ENCODE measurements at regions not wholly inside any gene's neighbourhood (a gene's known extent, or its start where the extent isn't known, plus 50 kb on each side); places are given as distances from the start of the nearest gene placed in this dataset.

- WGBS: 27% methylated on average over 4 of the region's 4 CpGs
- Histone ChIP-seq H3K4me1 (no peaks in the 10 kb centered on the region), H3K4me3 (no peak overlapping the region), H3K36me3 (no peaks in the 10 kb centered on the region), H3K27ac (no peak overlapping the region), H3K27me3 (no peaks in the 10 kb centered on the region), H3K9me3 (no peaks in the 10 kb centered on the region)
- no peak for TF ChIP-seq POLR2A (IDR thresholded peaks at IDR 0.05)
- no peak for TF ChIP-seq EP300 (IDR thresholded peaks at IDR 0.05)
- TF ChIP-seq POLR2AphosphoS5 (IDR thresholded peaks at IDR 0.05): no peak
- TF ChIP-seq CTCF (IDR thresholded peaks at IDR 0.05): no peak
- DNase-seq (ENCODE audit: low spot score in 2 of 2): no peak
Measured at GRCh38 chr2:12110074-12110473, 363.6 kb downstream of the LPIN1 start.

GRCh38 chr2:12110481-12110880 is 364.0 kb downstream of the LPIN1 start:
- Histone ChIP-seq H3K36me3 (no peaks in the 10 kb centered on the region), H3K9me3 (no peaks in the 10 kb centered on the region), H3K4me3 (no peak overlapping the region), H3K27me3 (no peaks in the 10 kb centered on the region), H3K4me1 (no peaks in the 10 kb centered on the region), H3K27ac (no peak overlapping the region)
- DNase-seq (ENCODE audit: low spot score in 2 of 2): no peak
- TF ChIP-seq EP300 (IDR thresholded peaks at IDR 0.05) (no peak), POLR2AphosphoS5 (IDR thresholded peaks at IDR 0.05) (no peak), POLR2A (IDR thresholded peaks at IDR 0.05) (no peak), CTCF (IDR thresholded peaks at IDR 0.05) (no peak)
- 93% methylated on average over 5 of the region's 5 CpGs for WGBS

- Histone ChIP-seq H3K9me3 (no peaks in the 10 kb centered on the region), H3K27me3 (no peaks in the 10 kb centered on the region), H3K36me3 (no peaks in the 10 kb centered on the region), H3K4me3 (no peak overlapping the region), H3K27ac (no peak overlapping the region), H3K4me1 (no peaks in the 10 kb centered on the region)
- TF ChIP-seq POLR2AphosphoS5 (IDR thresholded peaks at IDR 0.05) (no peak), POLR2A (IDR thresholded peaks at IDR 0.05) (no peak), EP300 (IDR thresholded peaks at IDR 0.05) (no peak), CTCF (IDR thresholded peaks at IDR 0.05) (no peak)
- 90% methylated on average over 1 of the region's 1 CpG for WGBS
- DNase-seq (ENCODE audit: low spot score in 2 of 2): no peak
Measured at GRCh38 chr2:12113412-12113811, 367.0 kb downstream of the LPIN1 start.

- no peak for TF ChIP-seq CTCF (IDR thresholded peaks at IDR 0.05)
- no peak for TF ChIP-seq POLR2A (IDR thresholded peaks at IDR 0.05)
- no peak for TF ChIP-seq POLR2AphosphoS5 (IDR thresholded peaks at IDR 0.05)
- no peak for TF ChIP-seq EP300 (IDR thresholded peaks at IDR 0.05)
- no peak overlapping the region for H3K27ac ChIP-seq
- H3K4me3 ChIP-seq: no peak overlapping the region
- no peaks in the 10 kb centered on the region for H3K9me3 ChIP-seq
- no peaks in the 10 kb centered on the region for H3K27me3 ChIP-seq
- no peaks in the 10 kb centered on the region for H3K36me3 ChIP-seq
- H3K4me1 ChIP-seq: no peaks in the 10 kb centered on the region
- 0% methylated on average over 1 of the region's 1 CpG for WGBS
- DNase-seq (ENCODE audit: low spot score in 2 of 2): no peak
Measured at GRCh38 chr2:12114816-12115215, 368.4 kb downstream of the LPIN1 start.

GRCh38 chr2:12116228-12116750 is 369.9 kb downstream of the LPIN1 start:
- H3K4me3 ChIP-seq: no peak overlapping the region
- WGBS: 84% methylated on average over 7 of the region's 7 CpGs
- H3K36me3 ChIP-seq: no peaks in the 10 kb centered on the region
- TF ChIP-seq POLR2A (IDR thresholded peaks at IDR 0.05): no peak
- no peak for TF ChIP-seq POLR2AphosphoS5 (IDR thresholded peaks at IDR 0.05)
- TF ChIP-seq CTCF (IDR thresholded peaks at IDR 0.05): no peak
- no peak for TF ChIP-seq EP300 (IDR thresholded peaks at IDR 0.05)
- H3K27me3 ChIP-seq: no peaks in the 10 kb centered on the region
- no peak overlapping the region for H3K27ac ChIP-seq
- no peaks in the 10 kb centered on the region for H3K4me1 ChIP-seq
- DNase-seq (ENCODE audit: low spot score in 2 of 2): no peak
- no peaks in the 10 kb centered on the region for H3K9me3 ChIP-seq

Measured in suprapubic skin (tissue), 4 donors.